PFSK-1 (cell line): ENCODE measurements at regions not wholly inside any gene's neighbourhood (a gene's known extent, or its start where the extent isn't known, plus 50 kb on each side); places are given as distances from the start of the nearest gene placed in this dataset.

Source experiments
- FOXP2 ChIP-seq: optimal IDR thresholded peaks from 2 replicates; pipeline ENCODE3; 2011; ENCODE audit warnings: borderline replicate concordance, control low read depth, inconsistent platforms; ENCODE audit not compliant: insufficient read depth; ENCODE audit errors: extremely low read length, extremely low read depth
- POLR2AphosphoS5 ChIP-seq: IDR thresholded peaks from 2 replicates; pipeline ENCODE4 v1.6.1; 2012; ENCODE audit warnings: low read depth, mild to moderate bottlenecking, control low read depth, low read length, moderate library complexity
- REST ChIP-seq, 2 experiments: IDR thresholded peaks; 2 replicates each; pipeline versions ENCODE4 v1.6.1 to v1.8.0; 2011 to 2012; ENCODE audit warnings: low read depth in 2 of 2, low read length in 2 of 2, control low read depth in 1 of 2, inconsistent platforms in 1 of 2, mild to moderate bottlenecking in 1 of 2, moderate library complexity in 1 of 2; ENCODE audit not compliant: insufficient read depth in 1 of 2
- SIN3A ChIP-seq: IDR thresholded peaks from 2 replicates; pipeline ENCODE4 v1.6.1; 2012; ENCODE audit warnings: mild to moderate bottlenecking, low read length, moderate library complexity, borderline replicate concordance; ENCODE audit not compliant: insufficient read depth
- TAF1 ChIP-seq: IDR thresholded peaks from 2 replicates; pipeline ENCODE4 v1.6.1; 2012; ENCODE audit warnings: low read length, control low read depth, borderline replicate concordance; ENCODE audit not compliant: insufficient read depth

GRCh38 chr12:23399402-23399933 lies 550.0 kb downstream of the SOX5 start:
- TF ChIP-seq SIN3A (no peak), TAF1 (no peak), FOXP2 (no peak), REST (IDR thresholded peaks at IDR 0.05; ENCODE audit: insufficient read depth in 1 of 2, low read depth in 2 of 2, low read length in 2 of 2) (no peak), POLR2AphosphoS5 (no peak)

DNA sequence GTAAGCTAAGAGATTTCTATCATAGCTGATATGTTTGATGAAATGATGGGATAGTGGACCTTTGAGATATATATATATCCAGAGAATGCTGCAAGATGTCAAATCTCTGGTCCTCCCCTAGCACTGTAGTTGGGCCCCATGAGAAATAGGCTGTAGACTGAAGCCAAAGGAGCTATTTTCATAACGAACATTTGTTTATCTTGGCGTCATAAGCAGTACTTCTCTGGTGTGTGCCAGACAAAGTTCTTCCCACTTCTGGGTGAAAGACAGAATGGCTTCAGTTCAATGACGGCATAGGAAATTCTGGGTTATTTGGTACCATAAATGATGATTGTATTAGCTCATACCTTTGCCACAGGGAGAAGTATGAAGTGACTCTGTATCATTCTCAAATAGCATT lies 534.3 kb downstream of the SOX5 start:
- TF ChIP-seq SIN3A (no peak), POLR2AphosphoS5 (no peak), TAF1 (no peak), REST (IDR thresholded peaks at IDR 0.05; ENCODE audit: insufficient read depth in 1 of 2, low read depth in 2 of 2, low read length in 2 of 2) (no peak), FOXP2 (no peak)

GRCh38 chr12:23421556-23421955 lies 527.9 kb downstream of the SOX5 start:
- no peak for TF ChIP-seq TAF1
- no peak for TF ChIP-seq REST (IDR thresholded peaks at IDR 0.05; ENCODE audit: insufficient read depth in 1 of 2, low read depth in 2 of 2, low read length in 2 of 2)
- no peak for TF ChIP-seq SIN3A
- TF ChIP-seq FOXP2: no peak
- no peak for TF ChIP-seq POLR2AphosphoS5

DNA sequence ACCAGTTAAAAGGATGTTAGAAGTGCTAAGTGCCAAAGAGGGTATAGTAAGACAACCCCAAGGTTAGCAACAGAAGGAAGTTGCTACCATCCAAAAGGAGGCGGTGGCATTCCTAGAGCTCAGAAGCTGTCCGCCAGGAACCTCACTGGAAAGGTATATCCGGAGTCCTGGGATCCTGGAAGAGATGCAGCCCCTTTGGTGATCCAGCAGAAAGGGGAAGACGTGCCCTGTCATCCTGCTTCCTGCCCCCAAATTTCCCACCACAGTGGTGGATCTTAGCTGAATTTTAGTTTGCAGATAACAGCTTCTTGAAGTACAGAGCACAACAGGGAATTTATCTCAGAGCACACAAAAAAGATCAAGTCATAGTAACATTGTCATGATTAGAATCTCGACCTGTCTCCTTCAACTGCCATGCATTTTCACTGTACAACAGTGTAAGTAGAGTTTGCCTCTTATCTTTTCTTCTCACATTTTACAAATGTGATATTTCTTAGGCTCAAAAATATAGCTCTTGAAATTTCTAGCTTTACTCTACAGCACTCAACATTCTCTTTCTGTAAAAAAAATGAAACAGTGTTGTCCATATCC lies 526.3 kb downstream of the SOX5 start:
- TF ChIP-seq REST (IDR thresholded peaks at IDR 0.05; ENCODE audit: insufficient read depth in 1 of 2, low read depth in 2 of 2, low read length in 2 of 2) (no peak), TAF1 (no peak), SIN3A (no peak), FOXP2 (no peak), POLR2AphosphoS5 (no peak)

DNA sequence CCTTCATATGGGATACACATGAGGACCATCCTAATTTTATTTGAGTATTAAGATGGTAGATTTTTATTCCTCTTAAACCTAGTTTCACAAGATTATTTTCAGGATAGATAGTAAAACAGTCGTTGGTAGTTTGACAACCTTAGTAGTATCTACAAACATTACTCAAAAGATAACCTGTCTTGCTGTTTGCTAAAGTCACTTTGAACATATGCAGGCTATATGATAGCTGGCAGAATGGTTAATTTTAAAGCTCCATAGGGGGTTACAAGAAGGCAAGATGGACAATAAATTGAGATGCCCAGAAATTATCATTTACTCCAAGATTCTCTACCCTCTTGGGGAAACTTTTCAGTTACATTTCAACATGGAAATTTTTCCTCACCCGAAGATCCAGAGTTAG lies 525.7 kb downstream of the SOX5 start:
- TF ChIP-seq REST (IDR thresholded peaks at IDR 0.05; ENCODE audit: insufficient read depth in 1 of 2, low read depth in 2 of 2, low read length in 2 of 2) (no peak), POLR2AphosphoS5 (no peak), FOXP2 (no peak), TAF1 (no peak), SIN3A (no peak)
